ENCODE measurements at regions not wholly inside any gene's neighbourhood (a gene's known extent, or its start where the extent isn't known, plus 50 kb on each side); places are given as distances from the start of the nearest gene placed in this dataset.
"Not testable (repeated sequence)": the region's sequence is repeated elsewhere in the genome, so short reads cannot be mapped to it uniquely, and the experiment has no call there.

DNA sequence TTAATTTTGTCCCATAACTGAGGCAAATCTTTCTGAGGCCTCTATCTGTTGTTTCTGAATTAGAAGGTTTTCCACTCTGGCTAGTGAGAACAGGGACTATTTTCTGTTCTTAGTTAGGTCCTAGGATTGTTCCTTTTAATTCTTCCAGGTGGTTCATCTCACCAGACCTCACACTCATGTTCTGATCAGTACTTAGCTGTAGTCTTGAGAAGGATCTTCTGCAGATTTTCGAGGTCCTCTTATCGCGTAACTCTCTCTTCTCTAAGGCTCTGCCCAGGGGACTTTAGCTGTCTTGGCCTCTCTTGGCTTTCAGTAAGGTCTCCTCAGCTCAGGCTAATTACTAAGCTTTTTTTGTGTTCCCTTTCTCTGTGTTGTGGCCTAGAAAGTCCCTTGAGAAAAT, 201.1 kb downstream of the ETNK1 start:
- POLR2A ChIA-PET, result no interaction called here
- Mint-ChIP-seq H3K27ac (no peak overlapping the region), H3K4me3 (no peak overlapping the region), H3K9me3 (no peaks in the 10 kb centered on the region), H3K4me1 (no peaks in the 10 kb centered on the region), H3K27me3 (peaks cover 5% of the 10 kb centered on the region), H3K36me3 (ENCODE audit: low read depth) (no peaks in the 10 kb centered on the region)
- DNase-seq, result no peak
- TF ChIP-seq, protein P1, sequence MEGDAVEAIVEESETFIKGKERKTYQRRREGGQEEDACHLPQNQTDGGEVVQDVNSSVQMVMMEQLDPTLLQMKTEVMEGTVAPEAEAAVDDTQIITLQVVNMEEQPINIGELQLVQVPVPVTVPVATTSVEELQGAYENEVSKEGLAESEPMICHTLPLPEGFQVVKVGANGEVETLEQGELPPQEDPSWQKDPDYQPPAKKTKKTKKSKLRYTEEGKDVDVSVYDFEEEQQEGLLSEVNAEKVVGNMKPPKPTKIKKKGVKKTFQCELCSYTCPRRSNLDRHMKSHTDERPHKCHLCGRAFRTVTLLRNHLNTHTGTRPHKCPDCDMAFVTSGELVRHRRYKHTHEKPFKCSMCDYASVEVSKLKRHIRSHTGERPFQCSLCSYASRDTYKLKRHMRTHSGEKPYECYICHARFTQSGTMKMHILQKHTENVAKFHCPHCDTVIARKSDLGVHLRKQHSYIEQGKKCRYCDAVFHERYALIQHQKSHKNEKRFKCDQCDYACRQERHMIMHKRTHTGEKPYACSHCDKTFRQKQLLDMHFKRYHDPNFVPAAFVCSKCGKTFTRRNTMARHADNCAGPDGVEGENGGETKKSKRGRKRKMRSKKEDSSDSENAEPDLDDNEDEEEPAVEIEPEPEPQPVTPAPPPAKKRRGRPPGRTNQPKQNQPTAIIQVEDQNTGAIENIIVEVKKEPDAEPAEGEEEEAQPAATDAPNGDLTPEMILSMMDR (IDR thresholded peaks at IDR 0.05), result no peak
- CTCF ChIA-PET, result no interaction called here
- intact Hi-C loops (cut with micrococcal nuclease), result no loop called here
- no peak for ATAC-seq (ENCODE audit: low read depth)

DNA sequence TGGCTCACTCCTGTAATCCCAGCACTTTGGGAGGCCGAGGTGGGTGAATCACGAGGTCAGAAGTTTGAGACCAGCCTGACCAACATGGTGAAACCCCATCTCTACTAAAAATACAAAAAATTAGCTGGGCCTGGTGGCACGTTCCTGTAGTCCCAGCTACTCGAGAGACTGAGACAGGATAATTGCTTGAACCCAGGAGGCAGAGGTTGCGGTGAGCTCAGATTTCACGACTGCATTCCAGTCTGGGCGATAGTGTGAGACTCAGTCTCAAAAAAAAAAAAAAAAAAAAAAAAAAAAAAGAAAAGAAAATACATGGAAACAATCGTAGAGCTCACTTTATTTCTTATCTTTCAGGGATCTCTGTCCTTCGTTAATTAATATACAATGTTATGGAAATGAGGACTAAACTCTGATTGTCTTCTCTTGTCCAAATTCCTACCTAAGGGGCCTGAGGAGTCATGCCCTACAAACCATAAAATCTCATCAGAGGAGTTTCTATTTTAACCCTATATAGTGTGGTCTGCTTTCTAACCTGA, 201.5 kb downstream of the ETNK1 start:
- H3K27me3 Mint-ChIP-seq; H3K4me3 Mint-ChIP-seq; ATAC-seq (ENCODE audit: low read depth); intact Hi-C loops (cut with micrococcal nuclease); DNase-seq; H3K27ac Mint-ChIP-seq; CTCF ChIA-PET; POLR2A ChIA-PET; H3K4me1 Mint-ChIP-seq; H3K36me3 Mint-ChIP-seq (ENCODE audit: low read depth); H3K9me3 Mint-ChIP-seq: not testable (repeated sequence)

DNA sequence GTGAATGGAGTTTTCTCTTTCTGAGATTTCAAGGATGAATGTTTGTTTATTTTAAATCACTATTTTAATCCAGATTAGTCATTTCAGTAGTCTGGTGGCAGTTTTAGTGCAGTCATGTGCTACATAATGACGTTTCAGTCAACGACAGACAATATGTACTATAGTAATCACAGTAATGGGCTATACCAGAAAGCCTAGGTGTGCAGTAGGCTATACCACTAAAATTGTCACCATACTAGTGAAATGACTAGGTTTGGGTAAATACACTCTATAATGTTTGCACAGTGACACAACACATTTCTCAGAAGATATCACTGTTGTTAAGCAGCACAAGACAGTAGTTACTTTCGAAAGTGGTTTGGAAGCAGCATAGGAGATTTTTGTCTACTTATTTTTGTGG, 203.1 kb downstream of the ETNK1 start:
- H3K4me1 Mint-ChIP-seq, result no peaks in the 10 kb centered on the region
- CTCF ChIA-PET, result no interaction called here
- H3K4me3 Mint-ChIP-seq, result no peak overlapping the region
- intact Hi-C loops (cut with micrococcal nuclease), result no loop called here
- H3K27me3 Mint-ChIP-seq, result peaks cover 7% of the 10 kb centered on the region
- no peaks in the 10 kb centered on the region for H3K9me3 Mint-ChIP-seq
- TF ChIP-seq, protein P1 (IDR thresholded peaks at IDR 0.05), result no peak
- no peak overlapping the region for H3K27ac Mint-ChIP-seq
- ATAC-seq (ENCODE audit: low read depth), result no peak
- no peaks in the 10 kb centered on the region for H3K36me3 Mint-ChIP-seq (ENCODE audit: low read depth)
- DNase-seq, result no peak
- POLR2A ChIA-PET, result no interaction called here

DNA sequence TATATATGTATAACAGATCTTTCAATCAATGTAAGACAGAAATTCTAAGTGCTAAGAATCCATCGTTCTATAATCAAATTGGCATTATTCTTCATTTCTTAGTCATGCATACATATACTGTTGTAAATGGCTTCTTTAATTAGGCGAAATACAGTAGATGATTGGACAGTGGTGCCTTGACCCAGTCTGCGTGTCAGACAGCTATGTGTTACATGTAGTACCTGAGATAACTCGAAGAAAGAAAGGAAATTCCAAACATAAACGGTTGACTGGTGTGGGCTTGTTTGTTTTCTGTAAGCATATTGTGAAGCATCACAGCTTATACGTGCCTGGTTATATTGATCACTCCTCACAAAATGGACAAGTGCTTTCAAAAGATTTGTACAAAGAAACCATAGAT, 210.5 kb downstream of the ETNK1 start:
- POLR2A ChIA-PET, result no interaction called here
- Mint-ChIP-seq H3K4me3 (no peak overlapping the region), H3K36me3 (ENCODE audit: low read depth) (no peaks in the 10 kb centered on the region), H3K9me3 (no peaks in the 10 kb centered on the region), H3K27ac (no peak overlapping the region), H3K4me1 (no peaks in the 10 kb centered on the region), H3K27me3 (peaks cover 4% of the 10 kb centered on the region)
- intact Hi-C loops (cut with micrococcal nuclease), result no loop called here
- CTCF ChIA-PET, result no interaction called here
- no peak for DNase-seq
- TF ChIP-seq, protein P1 (IDR thresholded peaks at IDR 0.05), result no peak
- no peak for ATAC-seq (ENCODE audit: low read depth)

GRCh38 chr12:22850185-22850584, 225.2 kb downstream of the ETNK1 start:
- ChIA-PET CTCF (no interaction called here), POLR2A (no interaction called here)
- Mint-ChIP-seq H3K9me3 (no peaks in the 10 kb centered on the region), H3K4me3 (no peak overlapping the region), H3K36me3 (ENCODE audit: low read depth) (no peaks in the 10 kb centered on the region), H3K27ac (no peak overlapping the region), H3K27me3 (peaks cover 6% of the 10 kb centered on the region), H3K4me1 (no peaks in the 10 kb centered on the region)
- intact Hi-C loops (cut with micrococcal nuclease), result loop anchor here (10.0 kb wide), 2 partner anchors 165 to 1765 kb away; no protein-coding TSS in a partner anchor
- DNase-seq, result no peak
- no peak for ATAC-seq (ENCODE audit: low read depth)
- TF ChIP-seq, protein P1 (IDR thresholded peaks at IDR 0.05), result no peak

DNA sequence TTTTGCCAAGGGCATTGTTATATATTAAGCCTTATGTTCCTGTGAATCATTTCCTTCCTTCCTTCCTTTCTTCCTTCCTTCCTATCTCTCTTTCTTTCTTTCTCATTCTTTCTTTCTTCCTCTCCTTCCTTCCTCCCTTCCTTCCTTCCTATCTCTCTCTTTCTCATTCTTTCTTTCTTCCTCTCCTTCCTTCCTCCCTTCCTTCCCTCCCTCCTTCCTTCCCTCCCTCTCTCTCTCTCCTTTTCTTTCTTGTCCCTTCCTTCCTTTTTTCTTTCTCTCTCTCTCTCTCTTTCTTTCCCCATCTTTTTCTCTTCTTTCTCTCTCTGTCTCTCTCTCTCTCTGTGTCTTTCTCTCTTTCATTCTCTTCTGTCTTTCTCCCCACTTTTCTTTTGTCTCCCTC, 226.6 kb downstream of the ETNK1 start:
- peaks cover 6% of the 10 kb centered on the region for H3K27me3 Mint-ChIP-seq
- POLR2A ChIA-PET, result no interaction called here
- H3K36me3 Mint-ChIP-seq (ENCODE audit: low read depth), result no peaks in the 10 kb centered on the region
- H3K27ac Mint-ChIP-seq, result no peak overlapping the region
- ATAC-seq (ENCODE audit: low read depth), result no peak
- TF ChIP-seq, protein P1 (IDR thresholded peaks at IDR 0.05), result no peak
- intact Hi-C loops (cut with micrococcal nuclease), result loop anchor here (10.0 kb wide), 2 partner anchors 167 to 1763 kb away; no protein-coding TSS in a partner anchor
- no peak overlapping the region for H3K4me3 Mint-ChIP-seq
- no peaks in the 10 kb centered on the region for H3K4me1 Mint-ChIP-seq
- DNase-seq, result no peak
- CTCF ChIA-PET, result no interaction called here
- no peaks in the 10 kb centered on the region for H3K9me3 Mint-ChIP-seq
